Fibroblast of lung (primary cell): ENCODE measurements at regions not wholly inside any gene's neighbourhood (a gene's known extent, or its start where the extent isn't known, plus 50 kb on each side); places are given as distances from the start of the nearest gene placed in this dataset.

Experiments
- EZH2 ChIP-seq: IDR thresholded peaks from 2 replicates; pipeline ENCODE4 v1.5.1; 2012; ENCODE audit warnings: low read length, control low read depth, mild to moderate bottlenecking; ENCODE audit errors: missing control alignments
- TF ChIP-seq, protein P1 (sequence below), 2 donors: IDR thresholded peaks in 1 of 2; conservative IDR thresholded peaks in 1 of 2; 1 replicate in 1 of 2; 2 replicates in 1 of 2; pipeline ENCODE4 v1.5.1; 2011 to 2012; ENCODE audit warnings: low read length in 2 of 2, control low read depth in 1 of 2, inconsistent platforms in 1 of 2, low read depth in 1 of 2, mild to moderate bottlenecking in 1 of 2

DNA sequence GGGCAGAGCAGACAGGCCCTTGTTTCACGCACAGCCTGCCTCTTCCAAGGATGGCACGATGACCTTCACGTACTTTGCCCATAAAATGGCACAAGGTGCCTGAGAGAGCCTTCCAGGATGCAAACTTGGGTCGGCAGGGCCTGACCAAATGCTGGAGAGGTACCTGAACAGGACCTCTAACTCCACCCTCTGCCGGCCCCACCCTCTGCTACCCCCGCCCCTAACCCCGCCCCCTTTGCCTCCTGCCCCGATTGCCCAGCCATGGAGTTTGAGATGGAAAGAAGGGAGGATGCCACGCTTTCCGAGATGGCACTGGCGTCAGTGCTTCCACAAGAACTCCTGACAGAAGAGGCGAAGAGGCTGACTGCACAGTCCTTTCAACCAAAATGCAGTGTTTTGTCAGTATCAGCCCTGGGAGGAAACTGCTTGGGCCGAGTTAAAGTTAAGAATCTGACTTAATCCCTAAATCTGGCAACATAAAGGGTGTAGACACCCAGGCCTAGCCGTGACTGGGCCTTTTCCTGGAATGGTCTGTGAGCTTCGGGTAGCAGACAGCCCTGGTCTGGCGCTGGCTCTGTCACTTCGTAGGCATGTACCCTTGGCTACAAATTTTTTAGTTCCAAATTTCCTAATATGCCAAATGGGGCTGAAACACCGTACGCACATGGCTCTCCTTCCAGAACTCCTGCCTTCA lies 230.3 kb upstream of the RGMA start:
- TF ChIP-seq EZH2, result no peak
- TF ChIP-seq, protein P1, sequence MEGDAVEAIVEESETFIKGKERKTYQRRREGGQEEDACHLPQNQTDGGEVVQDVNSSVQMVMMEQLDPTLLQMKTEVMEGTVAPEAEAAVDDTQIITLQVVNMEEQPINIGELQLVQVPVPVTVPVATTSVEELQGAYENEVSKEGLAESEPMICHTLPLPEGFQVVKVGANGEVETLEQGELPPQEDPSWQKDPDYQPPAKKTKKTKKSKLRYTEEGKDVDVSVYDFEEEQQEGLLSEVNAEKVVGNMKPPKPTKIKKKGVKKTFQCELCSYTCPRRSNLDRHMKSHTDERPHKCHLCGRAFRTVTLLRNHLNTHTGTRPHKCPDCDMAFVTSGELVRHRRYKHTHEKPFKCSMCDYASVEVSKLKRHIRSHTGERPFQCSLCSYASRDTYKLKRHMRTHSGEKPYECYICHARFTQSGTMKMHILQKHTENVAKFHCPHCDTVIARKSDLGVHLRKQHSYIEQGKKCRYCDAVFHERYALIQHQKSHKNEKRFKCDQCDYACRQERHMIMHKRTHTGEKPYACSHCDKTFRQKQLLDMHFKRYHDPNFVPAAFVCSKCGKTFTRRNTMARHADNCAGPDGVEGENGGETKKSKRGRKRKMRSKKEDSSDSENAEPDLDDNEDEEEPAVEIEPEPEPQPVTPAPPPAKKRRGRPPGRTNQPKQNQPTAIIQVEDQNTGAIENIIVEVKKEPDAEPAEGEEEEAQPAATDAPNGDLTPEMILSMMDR (conservative IDR thresholded peaks at IDR 0.05 in 1 of 2, IDR thresholded peaks at IDR 0.05 in 1 of 2; ENCODE audit: low read depth in 1 of 2, low read length in 2 of 2), result no peak
